Adrenal gland (tissue), 5 donors: ENCODE measurements at regions not wholly inside any gene's neighbourhood (a gene's known extent, or its start where the extent isn't known, plus 50 kb on each side); places are given as distances from the start of the nearest gene placed in this dataset.

Experiments used
- POLR2A ChIP-seq, 2 donors: fragments of 450-650 bp; IDR thresholded peaks; one replicate each; pipeline ENCODE4 v1.6.1; 2017; ENCODE audit warnings: antibody characterized with exemption in 2 of 2, mild to moderate bottlenecking in 2 of 2, moderate library complexity in 1 of 2
- TF ChIP-seq, protein P1 (sequence below), 6 experiments: fragments of 450-650 bp in 4 of 6; fragments of 200-600 bp in 2 of 6; sonication (generic) in 1 of 6; IDR thresholded peaks; 1 replicate in 5 of 6; 2 replicates in 1 of 6; pipeline versions ENCODE4 v1.5.1 to v1.8.0; 2016 to 2021; ENCODE audit warnings: antibody characterized with exemption in 6 of 6, mild to moderate bottlenecking in 2 of 6, moderate library complexity in 1 of 6
- donor health status: DM: no; HTN: no; CAD: no.

DNA sequence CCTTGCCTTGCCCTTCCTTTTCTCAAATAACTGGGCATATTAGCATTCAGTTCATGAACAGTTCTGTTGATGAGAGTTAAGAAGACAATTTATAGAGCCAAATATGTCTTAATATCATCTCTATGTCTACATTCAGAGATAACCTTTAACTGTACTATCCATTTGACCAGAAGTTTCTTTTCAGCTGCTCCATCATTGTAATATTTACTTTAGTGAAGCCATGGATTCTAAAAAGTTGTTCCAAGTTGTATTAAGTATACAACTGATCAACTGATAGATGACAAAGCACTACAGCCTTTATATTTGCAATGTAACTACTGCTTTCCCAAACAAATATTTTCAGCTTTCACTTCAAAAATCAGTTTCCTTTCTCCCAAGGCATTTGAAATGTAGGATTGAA lies 1252.7 kb downstream of the EPHA7 start:
- TF ChIP-seq POLR2A (IDR thresholded peaks at IDR 0.05) = no peak
- TF ChIP-seq, protein P1, sequence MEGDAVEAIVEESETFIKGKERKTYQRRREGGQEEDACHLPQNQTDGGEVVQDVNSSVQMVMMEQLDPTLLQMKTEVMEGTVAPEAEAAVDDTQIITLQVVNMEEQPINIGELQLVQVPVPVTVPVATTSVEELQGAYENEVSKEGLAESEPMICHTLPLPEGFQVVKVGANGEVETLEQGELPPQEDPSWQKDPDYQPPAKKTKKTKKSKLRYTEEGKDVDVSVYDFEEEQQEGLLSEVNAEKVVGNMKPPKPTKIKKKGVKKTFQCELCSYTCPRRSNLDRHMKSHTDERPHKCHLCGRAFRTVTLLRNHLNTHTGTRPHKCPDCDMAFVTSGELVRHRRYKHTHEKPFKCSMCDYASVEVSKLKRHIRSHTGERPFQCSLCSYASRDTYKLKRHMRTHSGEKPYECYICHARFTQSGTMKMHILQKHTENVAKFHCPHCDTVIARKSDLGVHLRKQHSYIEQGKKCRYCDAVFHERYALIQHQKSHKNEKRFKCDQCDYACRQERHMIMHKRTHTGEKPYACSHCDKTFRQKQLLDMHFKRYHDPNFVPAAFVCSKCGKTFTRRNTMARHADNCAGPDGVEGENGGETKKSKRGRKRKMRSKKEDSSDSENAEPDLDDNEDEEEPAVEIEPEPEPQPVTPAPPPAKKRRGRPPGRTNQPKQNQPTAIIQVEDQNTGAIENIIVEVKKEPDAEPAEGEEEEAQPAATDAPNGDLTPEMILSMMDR (IDR thresholded peaks at IDR 0.05) = no peak
